Neural crest cell (in vitro differentiated cells): ENCODE measurements at regions not wholly inside any gene's neighbourhood (a gene's known extent, or its start where the extent isn't known, plus 50 kb on each side); places are given as distances from the start of the nearest gene placed in this dataset.

Experiments used
- DNase-seq: peaks from one replicate; pipeline ENCODE4 v3.0.0; 2021; ENCODE audit warnings: low read depth, mixed read lengths, low spot score
- H3K27ac Mint-ChIP-seq: one replicate; pipeline ENCODE4 v1.8.0; 2021; ENCODE audit warnings: mild to moderate bottlenecking, mixed read lengths; ENCODE audit not compliant: unreplicated experiment
- H3K27me3 Mint-ChIP-seq: 2 replicates; pipeline ENCODE4 v1.8.0; 2021; ENCODE audit warnings: low read depth, mild to moderate bottlenecking, mixed read lengths
- H3K36me3 Mint-ChIP-seq: 2 replicates; pipeline ENCODE4 v1.8.0; 2021; ENCODE audit warnings: low read depth, mild to moderate bottlenecking, mixed read lengths
- H3K4me1 Mint-ChIP-seq: 2 replicates; pipeline ENCODE4 v1.8.0; 2021; ENCODE audit warnings: mixed read lengths
- H3K4me3 Mint-ChIP-seq: one replicate; pipeline ENCODE4 v1.8.0; 2021; ENCODE audit warnings: mild to moderate bottlenecking, mixed read lengths
- H3K9me3 Mint-ChIP-seq: 2 replicates; pipeline ENCODE4 v1.8.0; 2021; ENCODE audit warnings: mixed read lengths
- CTCF ChIP-seq: fragments of 200-600 bp; sonication (generic); conservative IDR thresholded peaks from 2 replicates; pipeline ENCODE4 v1.5.0; 2021; ENCODE audit warnings: antibody characterized with exemption, mild to moderate bottlenecking

- Mint-ChIP-seq H3K9me3 (no peaks in the 10 kb centered on the region), H3K4me1 (peaks cover 14% of the 10 kb centered on the region), H3K27ac (no peak overlapping the region), H3K4me3 (no peak overlapping the region), H3K27me3 (no peaks in the 10 kb centered on the region), H3K36me3 (no peaks in the 10 kb centered on the region)
- no peak for DNase-seq
- no peak for TF ChIP-seq CTCF
These were observed 167.1 kb upstream of the ADO start for GRCh38 chr10:62637249-62638061.

- H3K27ac Mint-ChIP-seq = no peak overlapping the region
- no peaks in the 10 kb centered on the region for H3K9me3 Mint-ChIP-seq
- TF ChIP-seq CTCF = no peak
- H3K4me3 Mint-ChIP-seq = no peak overlapping the region
- H3K36me3 Mint-ChIP-seq = no peaks in the 10 kb centered on the region
- DNase-seq = no peak
- peaks cover 18% of the 10 kb centered on the region for H3K4me1 Mint-ChIP-seq
- H3K27me3 Mint-ChIP-seq = no peaks in the 10 kb centered on the region
These were observed 166.4 kb upstream of the ADO start for GRCh38 chr10:62638062-62638477.

DNA sequence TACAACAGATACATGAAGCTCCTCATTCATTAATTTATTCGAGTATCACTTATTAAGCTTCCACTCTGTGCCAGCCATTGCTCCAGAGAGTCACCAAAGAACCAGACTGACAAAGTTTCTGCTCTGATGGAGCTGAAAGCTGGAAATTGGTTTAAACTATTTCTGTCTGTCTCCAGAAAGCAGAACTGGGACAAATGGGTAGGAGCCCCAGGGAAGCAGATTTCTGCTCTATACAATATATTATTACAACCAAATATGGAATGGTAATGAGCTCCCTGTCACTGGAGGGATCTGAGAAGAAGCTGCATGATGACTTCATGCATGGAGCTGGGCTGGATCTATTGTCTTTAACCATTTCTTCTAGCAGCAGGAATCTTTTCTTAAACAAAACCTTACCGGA, 165.4 kb upstream of the ADO start:
- H3K36me3 Mint-ChIP-seq = no peaks in the 10 kb centered on the region
- H3K27ac Mint-ChIP-seq = no peak overlapping the region
- no peak overlapping the region for H3K4me3 Mint-ChIP-seq
- DNase-seq = no peak
- no peaks in the 10 kb centered on the region for H3K9me3 Mint-ChIP-seq
- H3K4me1 Mint-ChIP-seq = peaks cover 18% of the 10 kb centered on the region
- TF ChIP-seq CTCF = no peak
- no peaks in the 10 kb centered on the region for H3K27me3 Mint-ChIP-seq

DNA sequence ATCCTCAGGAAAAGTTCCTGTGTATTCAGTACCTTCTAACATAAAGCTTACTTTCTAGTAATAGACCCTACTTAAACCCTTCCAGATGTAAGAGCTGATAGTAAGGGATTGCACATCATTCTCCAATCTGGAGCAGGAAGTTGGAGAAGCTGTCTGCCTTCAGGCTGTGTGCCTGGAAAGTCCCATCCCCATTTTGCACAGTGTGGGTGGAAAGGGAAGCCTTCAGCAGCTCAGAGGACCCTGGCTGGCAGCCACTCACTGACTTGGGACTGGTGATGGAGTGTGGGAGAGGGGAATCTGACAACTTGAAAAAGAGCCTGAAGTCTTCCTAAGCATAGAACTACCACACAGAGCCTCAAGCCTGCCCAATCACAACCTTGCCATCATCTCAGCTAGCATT, 164.1 kb upstream of the ADO start:
- DNase-seq = no peak
- Mint-ChIP-seq H3K4me1 (peaks cover 18% of the 10 kb centered on the region), H3K27me3 (no peaks in the 10 kb centered on the region), H3K36me3 (no peaks in the 10 kb centered on the region), H3K27ac (peak overlapping the region; percentile 44), H3K4me3 (no peak overlapping the region), H3K9me3 (no peaks in the 10 kb centered on the region)
- no peak for TF ChIP-seq CTCF

DNA sequence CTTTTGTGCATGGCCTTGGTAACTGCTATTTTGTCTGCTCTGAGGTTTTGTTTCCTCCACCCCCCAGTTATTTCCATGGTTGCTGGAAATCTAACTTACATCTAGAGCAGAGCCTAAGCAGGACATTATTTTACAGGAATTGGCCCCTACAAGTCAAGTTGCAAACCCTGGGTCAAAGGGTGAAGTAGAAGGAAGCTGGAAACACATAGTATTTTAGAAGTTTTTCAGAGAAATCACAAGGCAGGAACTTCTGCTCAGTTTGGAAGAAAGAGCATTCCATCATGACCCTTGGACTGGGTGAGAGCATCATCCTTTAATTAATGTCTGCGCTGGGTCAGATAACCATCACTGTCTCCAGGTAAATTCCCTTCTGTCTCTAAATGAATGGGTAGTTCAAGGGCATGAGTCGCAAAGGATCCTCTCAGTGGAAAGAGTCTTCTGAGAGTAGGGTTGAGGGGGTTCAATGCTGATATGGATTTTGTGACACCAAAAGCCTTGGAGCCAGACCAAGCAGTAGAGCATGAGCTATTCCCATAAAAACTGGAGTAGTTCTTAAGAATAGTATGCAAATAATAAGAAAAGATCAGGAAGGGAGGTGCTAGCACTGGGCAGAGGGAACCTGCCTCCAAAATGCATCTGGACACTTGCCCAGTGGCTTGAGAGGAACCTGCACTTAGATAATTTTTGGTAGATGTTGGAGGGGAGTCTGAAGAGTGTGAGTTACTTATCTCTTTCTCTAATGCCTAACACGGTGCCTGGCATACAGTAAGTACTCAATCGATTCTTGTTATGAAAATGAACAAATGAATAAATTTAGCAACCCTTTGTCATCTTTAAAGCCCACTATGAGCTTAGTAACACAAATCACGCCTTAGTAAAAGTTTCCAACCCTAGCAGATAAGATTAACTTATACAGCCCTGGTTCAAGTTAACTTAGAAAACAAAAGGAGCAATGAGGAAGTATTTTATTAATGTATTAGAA, 160.6 kb upstream of the ADO start:
- no peak for TF ChIP-seq CTCF
- Mint-ChIP-seq H3K4me1 (peaks cover 18% of the 10 kb centered on the region), H3K9me3 (no peaks in the 10 kb centered on the region), H3K36me3 (no peaks in the 10 kb centered on the region), H3K27ac (no peak overlapping the region), H3K4me3 (no peak overlapping the region), H3K27me3 (no peaks in the 10 kb centered on the region)
- no peak for DNase-seq
